GM19455 (cell line): ENCODE measurements at regions not wholly inside any gene's neighbourhood (a gene's known extent, or its start where the extent isn't known, plus 50 kb on each side); places are given as distances from the start of the nearest gene placed in this dataset.
"Not testable (repeated sequence)": the region's sequence is repeated elsewhere in the genome, so short reads cannot be mapped to it uniquely, and the experiment has no call there.

Experiments
- ATAC-seq: cut with Tn5 transposase; IDR thresholded peaks from one replicate; pipeline ENCODE4 v1.9.1; 2021; ENCODE audit not compliant: unreplicated experiment

- ATAC-seq = no peak
These were observed 126.1 kb upstream of the BMPER start for GRCh38 chr7:33779216-33779615.

GRCh38 chr7:33781167-33781566, 124.2 kb upstream of the BMPER start:
- no peak for ATAC-seq

- no peak for ATAC-seq
These were observed 123.5 kb upstream of the BMPER start for GRCh38 chr7:33781796-33782195.

GRCh38 chr7:33784000-33784399, 121.3 kb upstream of the BMPER start:
- no peak for ATAC-seq

- no peak for ATAC-seq
These were observed 116.8 kb upstream of the BMPER start for GRCh38 chr7:33788531-33788930.

GRCh38 chr7:33789871-33790630, 115.3 kb upstream of the BMPER start:
- ATAC-seq = no peak

- ATAC-seq = no peak
These were observed 114.6 kb upstream of the BMPER start for GRCh38 chr7:33790746-33791145.

- no peak for ATAC-seq
These were observed 113.3 kb upstream of the BMPER start for GRCh38 chr7:33792041-33792440.

- no peak for ATAC-seq
These were observed 112.7 kb upstream of the BMPER start for GRCh38 chr7:33792547-33793105.

GRCh38 chr7:33793616-33794015, 111.7 kb upstream of the BMPER start:
- no peak for ATAC-seq

- ATAC-seq = no peak
These were observed 110.9 kb upstream of the BMPER start for GRCh38 chr7:33794419-33794818.

- no peak for ATAC-seq
These were observed 110.4 kb upstream of the BMPER start for GRCh38 chr7:33794959-33795358.

GRCh38 chr7:33796538-33796937, 108.8 kb upstream of the BMPER start:
- no peak for ATAC-seq

GRCh38 chr7:33797512-33797911, 107.8 kb upstream of the BMPER start:
- ATAC-seq = not testable (repeated sequence)

- no peak for ATAC-seq
These were observed 106.5 kb upstream of the BMPER start for GRCh38 chr7:33798686-33799325.

- ATAC-seq = no peak
These were observed 105.6 kb upstream of the BMPER start for GRCh38 chr7:33799766-33800165.

GRCh38 chr7:33802600-33802999, 102.7 kb upstream of the BMPER start:
- ATAC-seq = no peak

- ATAC-seq = no peak
These were observed 101.1 kb upstream of the BMPER start for GRCh38 chr7:33804140-33804660.

- ATAC-seq = no peak
These were observed 99.6 kb upstream of the BMPER start for GRCh38 chr7:33805630-33806233.

- no peak for ATAC-seq
These were observed 98.8 kb upstream of the BMPER start for GRCh38 chr7:33806298-33807154.

- ATAC-seq = no peak
These were observed 98.2 kb upstream of the BMPER start for GRCh38 chr7:33807155-33807530.
